GM19025 (cell line): ENCODE measurements at regions not wholly inside any gene's neighbourhood (a gene's known extent, or its start where the extent isn't known, plus 50 kb on each side); places are given as distances from the start of the nearest gene placed in this dataset.

Experiments used
- ATAC-seq: cut with Tn5 transposase; IDR thresholded peaks from one replicate; pipeline ENCODE4 v1.9.1; 2021; ENCODE audit warnings: mild to moderate bottlenecking, low read depth, moderate library complexity; ENCODE audit not compliant: unreplicated experiment

- ATAC-seq = no peak
These were observed 240.4 kb downstream of the B3GLCT start for GRCh38 chr13:31440132-31440531.

- ATAC-seq = no peak
These were observed 242.2 kb downstream of the B3GLCT start for GRCh38 chr13:31441800-31442510.

GRCh38 chr13:31442571-31442970 lies 242.8 kb downstream of the B3GLCT start:
- ATAC-seq = no peak

- no peak for ATAC-seq
These were observed 244.6 kb downstream of the B3GLCT start for GRCh38 chr13:31444266-31444856.

GRCh38 chr13:31452525-31452924 lies 252.8 kb downstream of the B3GLCT start:
- no peak for ATAC-seq

GRCh38 chr13:31455581-31455980 lies 255.8 kb downstream of the B3GLCT start:
- no peak for ATAC-seq

GRCh38 chr13:31456056-31456455 lies 256.3 kb downstream of the B3GLCT start:
- no peak for ATAC-seq

- ATAC-seq = no peak
These were observed 260.3 kb downstream of the B3GLCT start for GRCh38 chr13:31460061-31460460.

- ATAC-seq = no peak
These were observed 262.1 kb downstream of the B3GLCT start for GRCh38 chr13:31461923-31462322.

GRCh38 chr13:31462766-31463165 lies 263.0 kb downstream of the B3GLCT start:
- no peak for ATAC-seq

- no peak for ATAC-seq
These were observed 268.5 kb downstream of the B3GLCT start for GRCh38 chr13:31468114-31468902.

GRCh38 chr13:31469377-31469776 lies 269.6 kb downstream of the B3GLCT start:
- ATAC-seq = no peak

- ATAC-seq = no peak
These were observed 263.1 kb upstream of the RXFP2 start for GRCh38 chr13:31476266-31476665.

GRCh38 chr13:31476753-31477152 lies 262.6 kb upstream of the RXFP2 start:
- ATAC-seq = no peak

GRCh38 chr13:31477961-31478360 lies 261.4 kb upstream of the RXFP2 start:
- ATAC-seq = no peak

- ATAC-seq = no peak
These were observed 254.1 kb upstream of the RXFP2 start for GRCh38 chr13:31485183-31485582.

GRCh38 chr13:31485651-31486051 lies 253.7 kb upstream of the RXFP2 start:
- no peak for ATAC-seq

GRCh38 chr13:31495336-31495735 lies 244.0 kb upstream of the RXFP2 start:
- ATAC-seq = no peak

- ATAC-seq = no peak
These were observed 240.1 kb upstream of the RXFP2 start for GRCh38 chr13:31499274-31499673.

- ATAC-seq = no peak
These were observed 235.7 kb upstream of the RXFP2 start for GRCh38 chr13:31503626-31504025.

- ATAC-seq = no peak
These were observed 234.4 kb upstream of the RXFP2 start for GRCh38 chr13:31504918-31505317.

GRCh38 chr13:31512331-31512730 lies 227.0 kb upstream of the RXFP2 start:
- no peak for ATAC-seq
